T-helper 1 cell treated with Interleukin-12 subunit alpha and Interleukin-12 subunit beta and Interleukin-4 antibody, amounts not matched to agents 30 μg/mL and 1 μg/mL, for 36 hours (primary cell): ENCODE measurements at regions not wholly inside any gene's neighbourhood (a gene's known extent, or its start where the extent isn't known, plus 50 kb on each side); places are given as distances from the start of the nearest gene placed in this dataset.

Source experiments
- H3K27ac Mint-ChIP-seq: one replicate; pipeline ENCODE4 v1.8.0; 2021; ENCODE audit warnings: mild to moderate bottlenecking, mixed read lengths
- H3K27me3 Mint-ChIP-seq: one replicate; pipeline ENCODE4 v1.8.0; 2021; ENCODE audit warnings: low read depth, mixed read lengths
- H3K36me3 Mint-ChIP-seq: one replicate; pipeline ENCODE4 v1.8.0; 2021; ENCODE audit warnings: low read depth, mixed read lengths
- H3K4me1 Mint-ChIP-seq: one replicate; pipeline ENCODE4 v1.8.0; 2021; ENCODE audit warnings: low read depth, mixed read lengths
- H3K4me3 Mint-ChIP-seq: one replicate; pipeline ENCODE4 v1.8.0; 2021; ENCODE audit warnings: mild to moderate bottlenecking, moderate library complexity, mixed read lengths
- H3K9me3 Mint-ChIP-seq: one replicate; pipeline ENCODE4 v1.8.0; 2021; ENCODE audit warnings: mixed read lengths

GRCh38 chr21:35924714-35925301, 135.5 kb downstream of the SETD4 start:
- Mint-ChIP-seq H3K4me1 (no peaks in the 10 kb centered on the region), H3K27ac (no peak overlapping the region), H3K36me3 (no peaks in the 10 kb centered on the region), H3K9me3 (no peaks in the 10 kb centered on the region), H3K4me3 (no peak overlapping the region), H3K27me3 (no peaks in the 10 kb centered on the region)

GRCh38 chr21:35923971-35924370, 136.4 kb downstream of the SETD4 start:
- Mint-ChIP-seq H3K4me1 (no peaks in the 10 kb centered on the region), H3K36me3 (no peaks in the 10 kb centered on the region), H3K4me3 (no peak overlapping the region), H3K9me3 (no peaks in the 10 kb centered on the region), H3K27ac (no peak overlapping the region), H3K27me3 (no peaks in the 10 kb centered on the region)

- Mint-ChIP-seq H3K27ac (no peak overlapping the region), H3K9me3 (no peaks in the 10 kb centered on the region), H3K4me1 (no peaks in the 10 kb centered on the region), H3K4me3 (no peak overlapping the region), H3K27me3 (no peaks in the 10 kb centered on the region), H3K36me3 (no peaks in the 10 kb centered on the region)
These were observed 137.7 kb downstream of the SETD4 start for GRCh38 chr21:35922618-35923017.

DNA sequence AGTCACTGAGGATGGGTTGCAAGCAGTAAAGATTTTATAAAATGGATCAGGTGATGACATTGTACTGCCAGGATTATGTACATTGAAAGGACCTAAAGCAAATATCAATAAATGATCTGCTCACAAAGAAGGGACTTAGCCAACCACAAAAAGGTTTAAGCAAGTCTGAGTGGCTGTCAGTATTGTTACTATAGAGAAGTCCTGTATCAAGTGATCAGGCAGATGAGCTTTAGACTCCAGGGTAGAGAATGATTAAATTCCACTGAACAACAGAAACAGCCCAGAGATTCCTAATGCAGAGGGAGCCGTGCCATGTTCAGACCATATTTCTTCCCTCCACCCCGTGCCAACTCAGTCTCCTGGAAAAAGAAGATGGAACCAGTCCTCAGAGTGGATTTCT, 138.9 kb downstream of the SETD4 start:
- no peaks in the 10 kb centered on the region for H3K9me3 Mint-ChIP-seq
- H3K27ac Mint-ChIP-seq, result no peak overlapping the region
- no peaks in the 10 kb centered on the region for H3K4me1 Mint-ChIP-seq
- no peaks in the 10 kb centered on the region for H3K36me3 Mint-ChIP-seq
- no peak overlapping the region for H3K4me3 Mint-ChIP-seq
- no peaks in the 10 kb centered on the region for H3K27me3 Mint-ChIP-seq

- Mint-ChIP-seq H3K9me3 (peaks cover 5% of the 10 kb centered on the region), H3K36me3 (no peaks in the 10 kb centered on the region), H3K27me3 (peaks cover 5% of the 10 kb centered on the region), H3K4me1 (no peaks in the 10 kb centered on the region), H3K27ac (no peak overlapping the region), H3K4me3 (no peak overlapping the region)
These were observed 139.9 kb downstream of the SETD4 start for GRCh38 chr21:35920436-35920835.

DNA sequence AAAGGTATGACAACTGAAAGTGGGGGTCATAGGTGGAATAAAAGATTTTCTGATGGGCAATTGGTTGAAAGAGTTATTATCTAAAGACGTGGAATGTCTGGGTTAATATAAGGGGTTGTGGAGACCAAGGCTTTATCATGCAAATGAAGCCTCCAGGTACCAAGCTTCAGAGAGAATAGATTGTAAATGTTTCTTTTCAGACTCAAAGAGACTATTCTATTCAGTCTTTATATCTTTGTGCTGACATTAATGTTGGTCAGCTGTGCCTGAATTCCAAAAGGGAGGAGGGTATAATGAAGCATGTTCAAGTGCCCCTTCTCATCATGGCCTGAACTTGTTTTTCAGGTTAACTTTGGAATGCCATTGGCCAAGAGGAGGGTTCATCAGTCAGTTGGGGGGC, 145.3 kb downstream of the SETD4 start:
- no peaks in the 10 kb centered on the region for H3K4me1 Mint-ChIP-seq
- H3K36me3 Mint-ChIP-seq, result no peaks in the 10 kb centered on the region
- H3K4me3 Mint-ChIP-seq, result no peak overlapping the region
- no peak overlapping the region for H3K27ac Mint-ChIP-seq
- peaks cover 9% of the 10 kb centered on the region for H3K9me3 Mint-ChIP-seq
- peaks cover 13% of the 10 kb centered on the region for H3K27me3 Mint-ChIP-seq

DNA sequence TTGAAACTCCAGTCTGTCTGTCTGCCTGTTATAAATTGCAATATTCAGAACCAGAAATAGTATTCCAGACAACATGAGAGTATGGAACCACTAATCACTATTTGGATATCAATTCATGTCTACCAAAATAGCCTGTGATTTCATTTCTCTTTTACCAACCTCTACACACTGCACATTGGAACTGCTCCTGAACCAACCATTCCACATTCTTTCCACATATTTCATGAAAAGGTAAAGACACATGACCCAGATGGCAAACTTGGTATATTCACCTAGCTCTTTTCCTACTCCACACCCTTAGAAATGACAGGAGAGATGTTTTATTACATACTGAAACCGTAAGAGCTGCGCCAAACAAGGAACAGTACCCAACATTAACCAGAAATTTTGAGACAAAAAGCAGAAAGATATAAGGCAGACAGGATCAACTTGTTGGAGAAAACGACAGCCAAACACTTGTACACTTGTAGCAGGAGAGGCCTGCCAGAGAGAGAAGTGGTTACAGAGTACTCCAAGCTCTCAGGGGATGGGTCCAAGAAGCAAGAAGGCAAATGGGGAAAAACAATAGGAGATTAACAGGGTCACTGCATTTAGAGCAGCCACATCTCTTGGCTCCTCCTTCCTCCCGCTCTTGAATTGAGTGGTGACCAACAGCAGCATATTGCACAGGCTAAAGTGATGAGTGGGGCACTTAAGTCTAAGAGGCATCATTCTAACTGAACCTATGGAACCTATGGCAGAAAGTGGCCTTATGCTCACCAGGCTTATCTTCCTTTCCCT, 148.7 kb downstream of the SETD4 start:
- H3K4me1 Mint-ChIP-seq, result no peaks in the 10 kb centered on the region
- no peak overlapping the region for H3K27ac Mint-ChIP-seq
- H3K4me3 Mint-ChIP-seq, result no peak overlapping the region
- no peaks in the 10 kb centered on the region for H3K36me3 Mint-ChIP-seq
- H3K27me3 Mint-ChIP-seq, result peaks cover 13% of the 10 kb centered on the region
- peaks cover 9% of the 10 kb centered on the region for H3K9me3 Mint-ChIP-seq

DNA sequence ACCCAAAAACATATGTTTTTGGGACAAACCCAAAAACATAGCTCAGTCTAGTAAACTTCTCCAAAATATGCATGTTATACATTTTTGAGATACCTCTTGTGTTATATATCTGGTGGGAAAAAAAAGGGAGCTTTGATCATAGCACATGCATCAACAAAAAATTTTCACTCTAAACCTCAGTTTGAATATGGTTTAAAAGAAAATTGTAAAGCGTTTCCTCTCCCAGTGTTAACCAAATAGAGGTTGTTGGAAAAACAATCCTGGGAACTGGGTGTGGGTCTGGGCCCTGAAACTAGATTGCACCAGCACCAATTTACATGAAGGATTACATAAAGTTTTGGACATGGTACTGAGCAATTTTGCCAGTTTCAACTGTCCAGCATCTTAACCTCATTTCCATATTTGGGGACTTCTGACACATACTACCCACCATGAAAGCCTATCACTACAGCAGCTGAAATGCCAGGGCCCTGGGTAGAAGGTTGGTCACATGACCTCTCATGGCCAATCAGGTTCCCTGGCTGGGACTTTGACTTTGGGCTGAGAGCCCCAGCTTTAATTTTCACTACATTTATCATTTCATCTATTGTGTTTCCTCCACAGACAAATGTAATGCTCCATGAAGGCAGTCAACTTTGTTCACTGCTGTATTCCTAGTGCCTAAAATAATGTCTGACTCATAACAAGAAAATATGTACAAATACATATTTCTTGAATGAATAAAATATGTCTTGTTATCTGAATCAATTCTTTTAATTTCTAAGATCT, 150.7 kb downstream of the SETD4 start:
- Mint-ChIP-seq H3K27ac (no peak overlapping the region), H3K9me3 (no peaks in the 10 kb centered on the region), H3K27me3 (peaks cover 8% of the 10 kb centered on the region)

GRCh38 chr21:35908311-35909078, 151.8 kb downstream of the SETD4 start:
- no peaks in the 10 kb centered on the region for H3K4me1 Mint-ChIP-seq
- H3K4me3 Mint-ChIP-seq, result no peak overlapping the region
- no peaks in the 10 kb centered on the region for H3K9me3 Mint-ChIP-seq
- H3K27me3 Mint-ChIP-seq, result peaks cover 8% of the 10 kb centered on the region
- H3K27ac Mint-ChIP-seq, result no peak overlapping the region
- no peaks in the 10 kb centered on the region for H3K36me3 Mint-ChIP-seq

More for the DNA sequence above, 150.7 kb downstream of the SETD4 start:
- H3K36me3 Mint-ChIP-seq, result no peaks in the 10 kb centered on the region
- H3K4me1 Mint-ChIP-seq, result no peaks in the 10 kb centered on the region
- H3K4me3 Mint-ChIP-seq, result no peak overlapping the region

- Mint-ChIP-seq H3K36me3 (no peaks in the 10 kb centered on the region), H3K9me3 (no peaks in the 10 kb centered on the region), H3K4me3 (no peak overlapping the region), H3K27me3 (peaks cover 5% of the 10 kb centered on the region), H3K27ac (no peak overlapping the region), H3K4me1 (no peaks in the 10 kb centered on the region)
These were observed 153.7 kb downstream of the SETD4 start for GRCh38 chr21:35906586-35906985.

DNA sequence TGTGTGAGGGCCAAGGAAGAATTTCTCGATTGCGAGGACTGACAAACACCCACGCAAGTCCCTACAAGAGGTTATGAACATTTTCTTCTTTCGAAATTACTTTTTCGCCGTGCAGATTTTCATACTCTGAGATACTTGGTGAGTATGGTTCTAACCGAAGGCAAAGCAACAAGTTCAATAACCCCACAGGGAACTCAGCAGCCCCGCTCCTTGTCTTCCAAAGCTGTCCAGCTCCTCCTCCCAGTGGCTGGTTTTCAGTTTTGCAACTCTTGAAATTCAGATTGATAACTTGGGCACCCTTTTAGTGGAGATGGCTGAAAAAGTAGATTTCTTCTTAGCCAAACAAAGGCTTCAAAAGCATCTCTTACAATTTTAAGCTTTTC, 154.4 kb downstream of the SETD4 start:
- Mint-ChIP-seq H3K36me3 (no peaks in the 10 kb centered on the region), H3K27ac (no peak overlapping the region), H3K4me1 (no peaks in the 10 kb centered on the region), H3K9me3 (no peaks in the 10 kb centered on the region), H3K4me3 (no peak overlapping the region), H3K27me3 (peaks cover 9% of the 10 kb centered on the region)

DNA sequence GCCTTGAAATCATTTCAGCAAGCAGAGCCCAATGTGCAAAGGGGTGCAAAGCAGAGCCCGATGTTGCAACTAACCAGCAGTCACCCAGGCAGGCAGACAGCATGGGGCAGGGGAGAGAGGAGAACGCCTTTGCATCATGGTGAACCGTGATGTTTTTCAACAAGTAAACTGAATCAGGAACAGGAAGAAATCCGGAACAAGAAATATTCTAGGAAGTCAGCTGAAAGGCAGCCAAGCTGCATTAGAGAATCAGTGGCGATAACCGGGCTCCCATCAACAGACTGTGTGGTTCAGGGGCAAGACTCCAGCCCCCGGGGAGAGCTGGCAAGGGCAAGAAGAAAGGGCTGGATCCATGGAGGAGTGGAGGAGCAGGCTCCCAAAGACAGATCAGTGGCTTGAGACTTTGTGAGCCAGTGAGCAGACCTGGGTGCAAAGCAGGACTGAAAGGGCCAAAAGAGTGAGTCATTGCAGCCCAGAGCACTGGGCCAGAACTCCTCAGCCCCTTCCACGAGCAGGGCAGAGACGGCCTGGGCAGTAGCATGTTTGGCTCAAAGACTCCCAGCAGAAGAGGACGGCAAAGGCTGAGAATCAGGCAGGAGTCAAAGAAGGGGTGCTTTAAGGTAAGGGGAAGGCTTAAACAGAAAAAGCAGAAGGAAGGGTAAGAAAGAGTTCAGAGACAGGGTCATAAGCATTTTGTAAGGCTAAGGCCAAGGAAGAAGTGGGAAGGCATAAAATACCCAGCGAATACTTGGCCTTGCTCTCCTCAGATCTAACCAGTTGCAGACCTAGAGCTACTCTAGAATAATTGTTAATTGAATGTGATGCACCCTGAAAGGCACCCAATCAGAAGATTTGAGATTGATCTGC, 155.0 kb downstream of the SETD4 start:
- Mint-ChIP-seq H3K36me3 (no peaks in the 10 kb centered on the region), H3K27me3 (peaks cover 4% of the 10 kb centered on the region), H3K4me1 (no peaks in the 10 kb centered on the region), H3K4me3 (no peak overlapping the region), H3K9me3 (no peaks in the 10 kb centered on the region), H3K27ac (no peak overlapping the region)

DNA sequence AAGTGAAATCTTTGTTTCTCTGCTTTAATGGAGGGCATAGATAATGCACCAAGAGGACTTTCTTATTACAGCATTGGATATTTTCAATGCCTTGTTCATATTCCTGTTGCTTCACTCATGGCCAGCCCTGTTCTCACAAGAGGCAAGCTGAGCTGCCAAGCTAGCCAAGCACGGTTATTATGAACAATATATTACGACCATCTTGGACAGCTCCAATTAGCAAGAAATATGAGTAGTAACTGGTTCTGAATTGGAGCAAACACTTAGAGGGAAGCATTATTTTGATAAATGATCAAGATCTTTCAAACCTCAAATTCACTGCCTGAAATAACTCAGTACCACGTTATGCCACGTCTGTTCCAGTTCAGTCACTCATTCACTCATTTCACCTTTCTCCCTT, 159.8 kb downstream of the SETD4 start:
- Mint-ChIP-seq H3K27me3 (peaks cover 4% of the 10 kb centered on the region), H3K9me3 (no peaks in the 10 kb centered on the region), H3K36me3 (no peaks in the 10 kb centered on the region), H3K4me3 (no peak overlapping the region), H3K4me1 (no peaks in the 10 kb centered on the region), H3K27ac (no peak overlapping the region)

DNA sequence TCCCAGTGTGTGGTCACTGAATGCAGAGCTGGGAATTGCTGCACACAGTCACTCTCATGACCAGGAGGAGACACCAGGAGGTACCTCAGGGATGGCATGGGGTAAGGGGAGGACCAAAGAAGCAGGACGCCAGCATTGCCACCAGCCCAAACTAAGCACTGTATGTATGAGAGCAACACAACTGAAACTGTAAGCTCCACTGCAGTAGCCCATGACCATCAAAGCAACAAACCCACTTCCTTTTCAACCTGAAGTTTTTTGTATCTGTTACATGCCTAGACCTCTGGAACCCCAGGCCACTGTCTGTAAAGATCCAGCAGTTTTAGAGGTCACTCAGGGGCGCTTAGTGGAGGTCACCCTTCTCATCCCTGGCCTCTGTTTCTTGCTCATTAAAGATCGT, 164.3 kb downstream of the SETD4 start:
- Mint-ChIP-seq H3K4me3 (no peak overlapping the region), H3K4me1 (no peaks in the 10 kb centered on the region), H3K27me3 (no peaks in the 10 kb centered on the region), H3K27ac (no peak overlapping the region), H3K9me3 (no peaks in the 10 kb centered on the region), H3K36me3 (no peaks in the 10 kb centered on the region)
